ENCODE measurements at regions not wholly inside any gene's neighbourhood (a gene's known extent, or its start where the extent isn't known, plus 50 kb on each side); places are given as distances from the start of the nearest gene placed in this dataset.
"Not testable (repeated sequence)": the region's sequence is repeated elsewhere in the genome, so short reads cannot be mapped to it uniquely, and the experiment has no call there.

DNA sequence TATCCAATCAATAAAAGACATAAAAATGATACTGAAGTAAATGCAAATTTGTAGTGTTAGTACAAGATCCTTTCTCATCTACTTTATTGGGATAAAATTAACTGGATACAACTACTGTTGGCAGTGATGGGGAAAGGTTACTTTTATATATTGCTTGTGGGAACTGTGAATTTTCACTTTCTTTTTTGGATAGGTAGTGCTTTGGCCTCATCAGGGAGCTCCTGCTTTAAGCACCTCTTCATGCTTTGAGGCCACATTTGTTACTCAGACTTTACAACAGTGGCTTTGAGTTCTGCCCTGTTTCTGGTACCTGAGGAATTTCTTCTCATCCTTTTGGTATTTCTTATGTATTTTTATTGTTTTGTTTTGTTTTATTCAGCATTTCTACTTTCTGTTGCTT is 134.7 kb upstream of the XIST start:
- Histone ChIP-seq H3K27me3 (ENCODE audit: control insufficient read depth, insufficient read depth, low read length) (no peaks in the 10 kb centered on the region), H3K9me3 (replicated peaks; ENCODE audit: low read length) (no peaks in the 10 kb centered on the region), H3K4me2 (ENCODE audit: low read length) (no peak overlapping the region), H3K4me3 (ENCODE audit: low read length) (no peak overlapping the region), H3K36me3 (ENCODE audit: insufficient read depth, low read length) (no peaks in the 10 kb centered on the region), H3K9ac (ENCODE audit: low read depth, low read length) (no peak overlapping the region), H3K4me1 (ENCODE audit: control insufficient read depth, insufficient read depth, low read length) (no peaks in the 10 kb centered on the region)

DNA sequence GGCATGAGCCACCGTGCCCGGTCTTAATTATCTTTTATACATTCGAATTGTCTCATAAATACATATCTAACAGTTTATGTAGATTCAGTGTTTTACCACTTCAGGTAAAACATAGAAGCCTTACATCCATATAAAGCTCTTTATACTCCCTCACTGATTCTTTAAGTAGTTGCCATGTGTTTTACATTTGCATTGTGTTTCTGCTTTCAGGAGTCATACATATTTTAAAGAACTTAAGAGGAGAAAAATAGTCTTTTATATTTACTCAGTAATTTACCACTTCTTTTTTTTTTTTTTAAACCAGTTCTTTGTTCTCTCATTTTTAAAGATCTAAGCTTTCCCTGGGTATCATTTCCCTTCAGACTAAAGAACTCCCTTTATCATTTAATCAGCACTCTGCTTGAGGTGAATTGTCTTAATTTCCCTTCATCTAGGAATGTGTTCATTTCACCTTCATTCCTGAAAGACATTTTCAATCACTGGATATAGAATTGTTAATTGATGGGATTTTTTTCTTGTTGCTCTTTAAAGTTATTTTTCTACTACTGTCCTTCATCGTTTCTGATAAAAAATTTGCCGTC is 127.1 kb upstream of the XIST start:
- no peaks in the 10 kb centered on the region for H3K27me3 ChIP-seq (ENCODE audit: control insufficient read depth, insufficient read depth, low read length)
- no peak overlapping the region for H3K4me2 ChIP-seq (ENCODE audit: low read length)
- H3K9me3 ChIP-seq (replicated peaks; ENCODE audit: low read length) = no peaks in the 10 kb centered on the region
- peaks cover 3% of the 10 kb centered on the region for H3K36me3 ChIP-seq (ENCODE audit: insufficient read depth, low read length)
- H3K4me1 ChIP-seq (ENCODE audit: control insufficient read depth, insufficient read depth, low read length) = no peaks in the 10 kb centered on the region
- H3K9ac ChIP-seq (ENCODE audit: low read depth, low read length) = no peak overlapping the region
- H3K4me3 ChIP-seq (ENCODE audit: low read length) = no peak overlapping the region

DNA sequence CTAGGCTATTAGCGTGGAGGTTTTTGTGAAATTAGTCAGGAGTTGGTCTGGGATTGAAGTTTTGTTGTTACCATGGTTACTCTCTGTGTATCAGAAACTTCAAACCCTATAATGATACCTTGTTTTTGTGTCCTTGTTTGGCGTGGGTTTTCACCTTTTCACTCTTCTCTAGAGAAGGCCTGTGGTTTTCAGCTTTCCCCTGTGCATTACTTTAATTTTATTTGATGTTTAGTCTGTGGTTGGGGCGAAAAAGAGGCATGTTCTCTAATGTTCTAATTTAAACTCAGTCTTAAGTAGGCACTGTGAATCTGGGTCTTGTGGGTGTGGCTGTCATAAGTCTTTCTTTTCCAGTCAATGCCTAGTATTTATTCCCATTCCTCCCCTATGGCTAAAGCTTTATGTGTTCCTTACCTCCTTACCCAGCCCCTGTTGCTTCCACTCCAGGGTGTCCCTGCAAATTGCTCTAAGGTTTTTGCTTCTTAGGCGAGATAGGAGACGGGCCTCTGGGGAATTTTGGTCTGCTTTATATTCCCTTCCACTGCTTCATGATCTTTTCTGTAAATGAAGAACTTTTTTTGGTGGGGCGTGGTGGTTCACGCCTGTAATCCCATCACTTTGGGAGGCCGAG is 125.1 kb upstream of the XIST start:
- Histone ChIP-seq H3K9me3 (replicated peaks; ENCODE audit: low read length) (no peaks in the 10 kb centered on the region), H3K4me2 (ENCODE audit: low read length) (no peak overlapping the region), H3K36me3 (ENCODE audit: insufficient read depth, low read length) (peaks cover 3% of the 10 kb centered on the region), H3K27me3 (ENCODE audit: control insufficient read depth, insufficient read depth, low read length) (no peaks in the 10 kb centered on the region), H3K4me3 (ENCODE audit: low read length) (no peak overlapping the region), H3K4me1 (ENCODE audit: control insufficient read depth, insufficient read depth, low read length) (no peaks in the 10 kb centered on the region), H3K9ac (ENCODE audit: low read depth, low read length) (no peak overlapping the region)

DNA sequence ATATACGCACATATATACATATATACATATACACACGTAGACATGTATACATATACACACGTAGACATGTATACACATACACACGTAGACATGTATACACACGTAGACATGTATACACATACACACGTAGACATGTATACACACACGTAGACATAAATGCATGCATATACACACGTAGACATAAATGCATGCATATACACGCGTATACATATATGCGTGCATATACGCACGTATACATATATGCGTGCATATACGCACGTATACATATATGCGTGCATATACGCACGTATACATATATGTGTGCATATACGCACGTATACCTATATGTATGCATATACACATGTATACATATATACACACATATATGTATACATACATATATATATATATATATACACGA is 114.9 kb upstream of the XIST start:
- not testable (repeated sequence) for H3K9me3 ChIP-seq (replicated peaks; ENCODE audit: low read length); H3K4me3 ChIP-seq (ENCODE audit: low read length); H3K36me3 ChIP-seq (ENCODE audit: insufficient read depth, low read length); H3K4me1 ChIP-seq (ENCODE audit: control insufficient read depth, insufficient read depth, low read length); H3K27me3 ChIP-seq (ENCODE audit: control insufficient read depth, insufficient read depth, low read length); H3K4me2 ChIP-seq (ENCODE audit: low read length); H3K9ac ChIP-seq (ENCODE audit: low read depth, low read length)

DNA sequence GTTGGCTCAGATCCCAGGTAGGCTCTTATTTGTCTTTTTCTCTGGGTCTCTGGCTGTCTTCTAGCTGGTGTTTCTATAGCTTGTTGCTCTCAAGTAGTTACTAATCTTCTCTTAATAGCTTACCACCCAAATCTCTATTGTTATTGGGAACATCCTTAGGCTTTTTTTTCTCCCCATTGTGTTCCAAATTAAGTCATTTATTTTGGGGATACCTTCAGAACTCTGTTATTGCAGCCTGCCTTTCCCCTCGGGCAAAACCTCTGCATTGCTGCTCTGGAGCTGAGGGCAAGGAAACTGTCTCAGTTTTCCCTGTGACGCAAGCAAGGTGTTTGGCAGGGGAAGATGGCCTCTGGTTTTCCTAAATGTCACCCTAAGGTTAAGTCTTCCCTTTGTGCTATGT is 113.3 kb upstream of the XIST start:
- no peaks in the 10 kb centered on the region for H3K27me3 ChIP-seq (ENCODE audit: control insufficient read depth, insufficient read depth, low read length)
- H3K9ac ChIP-seq (ENCODE audit: low read depth, low read length) = no peak overlapping the region
- no peak overlapping the region for H3K4me2 ChIP-seq (ENCODE audit: low read length)
- no peaks in the 10 kb centered on the region for H3K4me1 ChIP-seq (ENCODE audit: control insufficient read depth, insufficient read depth, low read length)
- H3K9me3 ChIP-seq (replicated peaks; ENCODE audit: low read length) = no peaks in the 10 kb centered on the region
- no peak overlapping the region for H3K4me3 ChIP-seq (ENCODE audit: low read length)
- peaks cover 6% of the 10 kb centered on the region for H3K36me3 ChIP-seq (ENCODE audit: insufficient read depth, low read length)

DNA sequence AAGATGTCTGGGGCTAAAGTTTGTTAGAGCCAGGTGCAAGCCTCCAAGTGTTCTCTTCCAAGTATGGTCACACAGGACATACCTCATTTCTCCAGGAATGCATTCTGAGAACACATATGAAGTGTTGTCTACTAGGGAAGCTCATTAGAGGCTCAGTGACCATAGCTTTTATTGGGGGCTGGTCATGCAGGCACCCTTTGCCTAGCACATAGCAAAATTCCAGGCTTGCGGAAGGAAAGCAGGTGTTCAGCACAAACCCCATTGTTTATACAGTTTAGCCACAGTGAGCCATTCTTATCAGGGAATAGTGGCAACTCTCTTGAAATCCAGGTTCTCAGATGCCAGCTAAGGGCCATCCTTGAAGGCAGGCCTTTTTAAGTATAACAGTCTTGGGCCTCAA is 112.1 kb upstream of the XIST start:
- Histone ChIP-seq H3K4me3 (ENCODE audit: low read length) (no peak overlapping the region), H3K9me3 (replicated peaks; ENCODE audit: low read length) (no peaks in the 10 kb centered on the region), H3K27me3 (ENCODE audit: control insufficient read depth, insufficient read depth, low read length) (no peaks in the 10 kb centered on the region), H3K4me2 (ENCODE audit: low read length) (no peak overlapping the region), H3K36me3 (ENCODE audit: insufficient read depth, low read length) (peaks cover 3% of the 10 kb centered on the region), H3K4me1 (ENCODE audit: control insufficient read depth, insufficient read depth, low read length) (no peaks in the 10 kb centered on the region), H3K9ac (ENCODE audit: low read depth, low read length) (no peak overlapping the region)

DNA sequence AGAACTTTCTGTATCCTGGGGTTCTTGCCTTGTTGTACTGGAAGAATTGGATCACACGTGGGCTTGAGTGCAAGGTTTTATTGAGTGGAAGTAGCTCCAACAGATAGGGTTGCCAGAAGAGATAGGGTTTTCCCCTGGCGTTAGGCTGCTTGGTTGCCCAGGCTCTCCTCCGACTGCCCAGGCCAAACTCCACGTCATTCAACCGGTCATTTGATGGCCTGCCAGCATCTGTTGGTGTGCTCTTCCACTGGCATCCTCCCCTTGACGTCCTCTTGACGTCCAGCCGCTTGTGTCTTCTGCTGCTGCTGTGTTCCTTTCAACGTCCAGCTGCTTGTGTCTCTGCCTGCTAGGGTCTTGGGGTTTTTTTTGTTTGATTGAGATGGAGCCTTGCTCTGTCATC is 111.2 kb upstream of the XIST start:
- Histone ChIP-seq H3K4me2 (ENCODE audit: low read length) (no peak overlapping the region), H3K9ac (ENCODE audit: low read depth, low read length) (no peak overlapping the region), H3K27me3 (ENCODE audit: control insufficient read depth, insufficient read depth, low read length) (no peaks in the 10 kb centered on the region), H3K36me3 (ENCODE audit: insufficient read depth, low read length) (peaks cover 3% of the 10 kb centered on the region), H3K4me1 (ENCODE audit: control insufficient read depth, insufficient read depth, low read length) (no peaks in the 10 kb centered on the region), H3K9me3 (replicated peaks; ENCODE audit: low read length) (no peaks in the 10 kb centered on the region), H3K4me3 (ENCODE audit: low read length) (no peak overlapping the region)

DNA sequence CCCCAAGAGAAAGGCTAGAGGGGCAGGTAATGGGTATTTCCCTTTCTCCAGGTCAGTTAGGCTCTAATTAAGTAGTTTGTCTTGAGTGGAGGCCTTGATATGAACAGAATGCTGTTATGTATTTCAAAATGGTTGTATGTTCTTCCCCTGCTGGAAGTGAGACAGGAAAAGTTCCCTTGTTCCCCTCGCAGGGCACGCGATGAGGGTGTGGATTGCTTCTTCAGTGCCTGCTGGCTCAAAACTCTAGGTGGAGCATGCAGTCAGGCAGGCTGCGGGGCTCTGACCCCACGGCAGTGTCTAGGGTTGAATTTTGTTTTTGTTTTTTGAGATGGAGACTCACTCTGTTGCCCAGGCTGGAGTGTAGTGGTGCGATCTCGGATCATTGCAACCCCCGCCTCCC is 110.4 kb upstream of the XIST start:
- Histone ChIP-seq H3K36me3 (ENCODE audit: insufficient read depth, low read length) (peaks cover 3% of the 10 kb centered on the region), H3K9ac (ENCODE audit: low read depth, low read length) (no peak overlapping the region), H3K9me3 (replicated peaks; ENCODE audit: low read length) (no peaks in the 10 kb centered on the region), H3K4me3 (ENCODE audit: low read length) (no peak overlapping the region), H3K27me3 (ENCODE audit: control insufficient read depth, insufficient read depth, low read length) (no peaks in the 10 kb centered on the region), H3K4me1 (ENCODE audit: control insufficient read depth, insufficient read depth, low read length) (no peaks in the 10 kb centered on the region), H3K4me2 (ENCODE audit: low read length) (no peak overlapping the region)

DNA sequence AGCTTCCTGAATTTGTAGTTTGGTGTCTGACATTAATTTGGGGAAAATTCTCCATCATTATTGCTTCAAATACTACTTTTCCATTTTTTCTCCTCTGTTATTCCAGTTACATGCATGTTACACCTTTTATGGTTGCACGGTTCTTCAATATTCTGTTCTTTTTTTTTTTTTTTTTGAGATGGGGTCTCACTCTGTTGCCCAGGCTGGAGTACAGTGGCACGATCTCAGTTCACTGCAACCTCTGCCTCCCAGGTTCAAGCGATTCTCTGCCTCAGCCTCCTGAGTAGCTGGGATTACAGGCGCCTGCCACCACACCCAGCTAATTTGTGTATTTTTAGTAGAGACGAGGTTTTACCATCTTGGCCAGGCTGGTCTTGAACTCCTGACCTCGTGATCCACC is 109.4 kb upstream of the XIST start:
- not testable (repeated sequence) for H3K9me3 ChIP-seq (replicated peaks; ENCODE audit: low read length); H3K36me3 ChIP-seq (ENCODE audit: insufficient read depth, low read length); H3K4me3 ChIP-seq (ENCODE audit: low read length); H3K4me2 ChIP-seq (ENCODE audit: low read length); H3K4me1 ChIP-seq (ENCODE audit: control insufficient read depth, insufficient read depth, low read length); H3K9ac ChIP-seq (ENCODE audit: low read depth, low read length); H3K27me3 ChIP-seq (ENCODE audit: control insufficient read depth, insufficient read depth, low read length)

DNA sequence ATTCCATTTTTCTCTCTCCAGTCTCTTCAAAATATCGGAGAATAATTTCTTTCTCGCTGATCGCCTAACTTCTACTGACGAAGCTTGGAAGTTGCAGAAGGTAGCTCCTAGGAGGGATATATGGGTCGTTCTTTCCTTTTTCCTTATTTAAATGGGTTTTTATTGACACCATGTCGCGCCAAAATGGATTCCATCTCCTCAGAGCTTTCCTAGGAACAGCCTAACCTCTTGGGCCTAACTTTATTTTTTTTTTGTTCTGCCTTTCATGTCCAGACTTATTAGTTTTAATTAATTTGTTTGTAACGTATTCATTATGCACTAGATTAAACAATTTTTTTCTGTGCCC is 92.0 kb upstream of the XIST start:
- Histone ChIP-seq H3K4me1 (ENCODE audit: control insufficient read depth, insufficient read depth, low read length) (peaks cover 5% of the 10 kb centered on the region), H3K27me3 (ENCODE audit: control insufficient read depth, insufficient read depth, low read length) (no peaks in the 10 kb centered on the region), H3K9me3 (replicated peaks; ENCODE audit: low read length) (no peaks in the 10 kb centered on the region), H3K4me3 (ENCODE audit: low read length) (peak overlapping the region; percentile 87), H3K9ac (ENCODE audit: low read depth, low read length) (peak overlapping the region; percentile 94), H3K4me2 (ENCODE audit: low read length) (peak overlapping the region; percentile 85), H3K36me3 (ENCODE audit: insufficient read depth, low read length) (peaks cover 7% of the 10 kb centered on the region)

DNA sequence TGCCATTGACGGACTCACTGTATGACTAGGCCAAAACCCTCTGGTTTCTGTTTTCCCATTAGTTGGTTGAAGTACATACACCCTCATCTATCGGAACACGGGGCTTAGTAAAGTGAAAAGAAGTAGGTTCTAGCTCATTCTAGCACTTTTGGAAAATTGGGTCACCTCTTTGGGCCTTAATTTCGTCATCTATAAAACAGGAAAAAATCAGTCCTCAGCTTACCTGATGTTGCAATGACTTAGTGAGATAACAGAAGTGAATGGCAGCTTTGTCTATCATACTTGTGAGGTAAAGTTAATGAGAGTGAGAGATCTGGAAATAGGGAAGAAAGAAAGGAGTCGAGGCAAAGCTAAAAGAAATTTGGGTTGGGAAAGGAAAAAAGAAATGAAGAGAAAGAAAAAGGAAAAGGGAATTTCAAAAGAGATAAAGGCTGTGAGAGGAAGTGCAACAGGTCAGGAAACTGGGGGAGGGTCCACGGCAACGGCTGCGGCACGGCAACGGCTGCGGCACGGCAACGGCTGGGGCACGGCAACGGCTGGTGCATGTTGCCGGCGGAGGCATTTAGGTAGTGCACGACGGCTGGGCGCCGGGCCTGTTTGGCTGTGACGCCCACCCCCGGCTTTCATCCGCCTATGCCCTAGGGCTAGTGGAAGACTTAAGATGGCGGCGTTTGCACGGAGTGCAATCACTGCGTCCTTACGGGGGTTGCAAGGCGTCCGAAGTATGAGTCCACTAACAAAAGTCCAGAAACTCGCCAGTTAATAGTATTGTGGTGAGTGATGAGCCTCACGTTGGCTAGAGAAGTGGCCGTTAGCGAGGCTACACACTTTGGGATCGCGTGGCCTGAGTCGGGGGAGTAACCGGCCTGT is 91.4 kb upstream of the XIST start:
- Histone ChIP-seq H3K36me3 (ENCODE audit: insufficient read depth, low read length) (peaks cover 3% of the 10 kb centered on the region), H3K9me3 (replicated peaks; ENCODE audit: low read length) (no peaks in the 10 kb centered on the region), H3K27me3 (ENCODE audit: control insufficient read depth, insufficient read depth, low read length) (no peaks in the 10 kb centered on the region), H3K4me1 (ENCODE audit: control insufficient read depth, insufficient read depth, low read length) (peaks cover 5% of the 10 kb centered on the region), H3K4me3 (ENCODE audit: low read length) (peak overlapping the region; percentile 87), H3K4me2 (ENCODE audit: low read length) (peak overlapping the region; percentile 85), H3K9ac (ENCODE audit: low read depth, low read length) (peak overlapping the region; percentile 94)

Data from skeletal muscle satellite cell (primary cell).